Gastrocnemius medialis (tissue), 4 donors: ENCODE measurements at regions not wholly inside any gene's neighbourhood (a gene's known extent, or its start where the extent isn't known, plus 50 kb on each side); places are given as distances from the start of the nearest gene placed in this dataset.

Experiments used
- ATAC-seq, 2 donors: fragments of 150-250 bp; one replicate each; pipeline ENCODE4 v1.9.1; 2016
- DNase-seq, 2 donors: peaks; one replicate each; pipeline ENCODE4 v3.0.0-alpha.2; 2019
- H3K27ac ChIP-seq, 4 donors: fragments of 200-600 bp; sonication (generic); 1 replicate in 1 of 4; 2 replicates in 3 of 4; pipeline ENCODE4 v1.5.1; 2016 to 2018; ENCODE audit warnings: mild to moderate bottlenecking in 2 of 4, moderate library complexity in 1 of 4
- H3K27me3 ChIP-seq, 3 donors: fragments of 200-600 bp; sonication (generic) in 2 of 3; 1 replicate in 1 of 3; 2 replicates in 2 of 3; pipeline versions ENCODE4 v1.5.1 to v1.6.0; 2016 to 2019; ENCODE audit warnings: mild to moderate bottlenecking in 1 of 3, moderate library complexity in 1 of 3
- H3K36me3 ChIP-seq, 2 donors: fragments of 200-600 bp; sonication (generic) in 1 of 2; one replicate each; pipeline ENCODE4 v1.5.1; 2017 to 2018
- H3K4me1 ChIP-seq, 2 donors: fragments of 200-600 bp; sonication (generic) in 1 of 2; one replicate each; pipeline ENCODE4 v1.5.1; 2016 to 2017; ENCODE audit warnings: mild to moderate bottlenecking in 2 of 2
- H3K4me3 ChIP-seq, 4 donors: fragments of 200-600 bp; sonication (generic) in 3 of 4; 1 replicate in 1 of 4; 2 replicates in 3 of 4; pipeline ENCODE4 v1.5.1; 2016 to 2019; ENCODE audit warnings: mild to moderate bottlenecking in 2 of 4
- H3K9me3 ChIP-seq, 3 donors: fragments of 200-600 bp; sonication (generic) in 2 of 3; 1 replicate in 1 of 3; 2 replicates in 2 of 3; pipeline ENCODE4 v1.5.1; 2016 to 2019
- CTCF ChIP-seq, 5 experiments: fragments of 450-650 bp in 3 of 5; fragments of 200-600 bp in 2 of 5; sonication (generic) in 2 of 5; IDR thresholded peaks in 4 of 5; conservative IDR thresholded peaks in 1 of 5; 1 replicate in 4 of 5; 2 replicates in 1 of 5; pipeline ENCODE4 v1.5.1; 2016 to 2019; ENCODE audit warnings: antibody characterized with exemption in 5 of 5, mild to moderate bottlenecking in 3 of 5, moderate library complexity in 3 of 5
- POLR2A ChIP-seq, 2 donors: fragments of 450-650 bp; IDR thresholded peaks; one replicate each; pipeline ENCODE4 v1.6.1; 2017; ENCODE audit warnings: antibody characterized with exemption in 2 of 2, mild to moderate bottlenecking in 2 of 2, moderate library complexity in 2 of 2
- in situ Hi-C, 4 donors: fragments of 200-750 bp; cut with MboI; loops; one replicate each; pipeline versions ENCODE4 v1.15.0 to v1.8.0; 2017; ENCODE audit warnings: low sequenced_read_pairs in 4 of 4
- intact Hi-C: fragments of 100-400 bp; cut with DNase I; formaldehyde crosslinking; loops from one replicate; pipeline ENCODE4 v1.15.1; 2023; ENCODE audit warnings: low total_unique reads

GRCh38 chr2:57920342-57920939, 126.2 kb upstream of the VRK2 start:
- ATAC-seq (no peak), DNase-seq (no peak)
- H3K9me3 ChIP-seq = no peaks in the 10 kb centered on the region
- H3K27me3 ChIP-seq = no peaks in the 10 kb centered on the region
- in situ Hi-C loops (no loop called here), intact Hi-C loops (no loop called here)
- no peak overlapping the region for H3K4me3 ChIP-seq
- no peaks in the 10 kb centered on the region for H3K36me3 ChIP-seq
- no peak overlapping the region for H3K27ac ChIP-seq
- no peaks in the 10 kb centered on the region for H3K4me1 ChIP-seq
- TF ChIP-seq CTCF (IDR thresholded peaks at IDR 0.05 in 4 of 5, conservative IDR thresholded peaks at IDR 0.05 in 1 of 5) (no peak), POLR2A (IDR thresholded peaks at IDR 0.05) (no peak)

GRCh38 chr2:57934659-57935058, 111.9 kb upstream of the VRK2 start:
- no peaks in the 10 kb centered on the region for H3K36me3 ChIP-seq
- H3K27me3 ChIP-seq = no peaks in the 10 kb centered on the region
- ATAC-seq (no peak), DNase-seq (no peak)
- no peak overlapping the region for H3K4me3 ChIP-seq
- peaks cover 0 to 11% (median 0%) of the 10 kb centered on the region in 3 donors for H3K9me3 ChIP-seq
- intact Hi-C loops (no loop called here), in situ Hi-C loops (no loop called here)
- no peak for TF ChIP-seq POLR2A (IDR thresholded peaks at IDR 0.05)
- no peak for TF ChIP-seq CTCF (IDR thresholded peaks at IDR 0.05 in 4 of 5, conservative IDR thresholded peaks at IDR 0.05 in 1 of 5)
- no peak overlapping the region for H3K27ac ChIP-seq
- no peaks in the 10 kb centered on the region for H3K4me1 ChIP-seq

GRCh38 chr2:57936216-57936615, 110.4 kb upstream of the VRK2 start:
- Histone ChIP-seq H3K27me3 (no peaks in the 10 kb centered on the region), H3K27ac (no peak overlapping the region), H3K9me3 (peaks cover 0 to 11% (median 0%) of the 10 kb centered on the region in 3 donors), H3K4me3 (no peak overlapping the region), H3K4me1 (no peaks in the 10 kb centered on the region), H3K36me3 (no peaks in the 10 kb centered on the region)
- TF ChIP-seq CTCF (IDR thresholded peaks at IDR 0.05 in 4 of 5, conservative IDR thresholded peaks at IDR 0.05 in 1 of 5) (no peak), POLR2A (IDR thresholded peaks at IDR 0.05) (no peak)
- DNase-seq = no peak
- in situ Hi-C loops (no loop called here), intact Hi-C loops (no loop called here)
- no peak for ATAC-seq

- no peaks in the 10 kb centered on the region for H3K36me3 ChIP-seq
- no peak overlapping the region for H3K4me3 ChIP-seq
- in situ Hi-C loops (no loop called here), intact Hi-C loops (no loop called here)
- peaks cover 0 to 11% (median 0%) of the 10 kb centered on the region in 3 donors for H3K9me3 ChIP-seq
- H3K27ac ChIP-seq = no peak overlapping the region
- no peak for DNase-seq
- H3K27me3 ChIP-seq = no peaks in the 10 kb centered on the region
- no peak for TF ChIP-seq POLR2A (IDR thresholded peaks at IDR 0.05)
- no peak for TF ChIP-seq CTCF (IDR thresholded peaks at IDR 0.05 in 4 of 5, conservative IDR thresholded peaks at IDR 0.05 in 1 of 5)
- ATAC-seq = no peak
- H3K4me1 ChIP-seq = no peaks in the 10 kb centered on the region
Measured at GRCh38 chr2:57937456-57937855, 109.2 kb upstream of the VRK2 start.

- TF ChIP-seq POLR2A (IDR thresholded peaks at IDR 0.05) (no peak), CTCF (IDR thresholded peaks at IDR 0.05 in 4 of 5, conservative IDR thresholded peaks at IDR 0.05 in 1 of 5) (no peak)
- in situ Hi-C loops = no loop called here
- DNase-seq (no peak), ATAC-seq (no peak)
- intact Hi-C loops = no loop called here
- Histone ChIP-seq H3K36me3 (no peaks in the 10 kb centered on the region), H3K27me3 (no peaks in the 10 kb centered on the region), H3K27ac (no peak overlapping the region), H3K9me3 (no peaks in the 10 kb centered on the region), H3K4me1 (no peaks in the 10 kb centered on the region), H3K4me3 (no peak overlapping the region)
Measured at GRCh38 chr2:57941816-57942215, 104.8 kb upstream of the VRK2 start.
